SW 1271 (cell line): ENCODE measurements at regions not wholly inside any gene's neighbourhood (a gene's known extent, or its start where the extent isn't known, plus 50 kb on each side); places are given as distances from the start of the nearest gene placed in this dataset.
"Not testable (repeated sequence)": the region's sequence is repeated elsewhere in the genome, so short reads cannot be mapped to it uniquely, and the experiment has no call there.

Experiments used
- DNase-seq, 2 experiments: peaks; one replicate each; lab custom pipeline; 2025; lab: John Stamatoyannopoulos, UW

DNA sequence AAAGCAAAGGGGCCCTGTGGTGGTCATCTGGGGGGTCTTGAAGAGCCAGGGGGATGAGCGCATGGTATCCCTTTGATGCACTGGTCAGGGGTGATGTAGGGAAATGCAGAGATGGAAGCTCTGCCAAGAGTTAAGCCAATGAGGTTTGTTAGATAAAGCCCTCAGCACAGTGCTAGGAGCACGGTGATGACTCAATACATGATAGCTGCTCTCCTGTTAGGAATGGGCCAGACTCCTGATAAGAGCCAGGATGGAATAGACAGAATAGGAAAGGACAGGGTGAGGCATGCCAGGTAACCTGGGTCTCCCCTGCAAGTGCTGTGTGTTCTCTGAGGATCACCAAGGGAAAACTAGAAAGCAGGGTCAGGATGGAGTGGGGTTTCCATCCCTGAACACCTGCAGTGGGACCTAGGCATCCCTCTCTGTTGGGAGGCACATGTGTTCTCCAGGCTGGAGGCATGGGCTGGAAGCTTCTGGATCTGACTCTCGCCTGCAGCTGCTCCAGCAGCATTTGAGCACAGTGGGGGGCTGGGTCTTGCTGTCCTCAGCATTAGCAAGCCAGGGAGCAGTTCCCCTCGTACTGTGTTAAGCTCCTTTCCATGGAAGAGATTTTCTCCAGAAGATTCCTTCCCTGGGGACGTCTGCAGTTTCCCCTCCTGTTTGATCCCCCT lies 71.8 kb upstream of the TIAM2 start:
- DNase-seq: no peak

DNA sequence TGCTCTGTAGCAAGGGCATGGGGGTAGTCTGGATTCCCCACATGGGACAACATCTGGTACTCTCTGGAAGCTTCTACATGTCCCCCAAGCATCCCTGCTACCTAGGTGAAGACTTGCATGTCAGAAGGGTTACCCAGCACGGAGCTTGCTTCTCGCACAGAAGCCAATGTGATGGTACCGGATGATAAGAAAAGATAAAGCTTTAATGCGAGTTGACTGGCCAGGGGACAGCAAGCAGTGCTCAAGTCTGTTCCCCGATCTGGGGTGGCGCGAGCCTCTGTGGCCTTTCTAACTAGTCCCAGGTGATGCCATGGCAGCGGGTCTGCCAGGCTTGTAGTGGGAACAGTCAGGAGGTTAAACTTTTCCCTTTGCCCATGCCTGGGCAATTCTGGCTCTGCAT lies 70.0 kb upstream of the TIAM2 start:
- DNase-seq: no peak

DNA sequence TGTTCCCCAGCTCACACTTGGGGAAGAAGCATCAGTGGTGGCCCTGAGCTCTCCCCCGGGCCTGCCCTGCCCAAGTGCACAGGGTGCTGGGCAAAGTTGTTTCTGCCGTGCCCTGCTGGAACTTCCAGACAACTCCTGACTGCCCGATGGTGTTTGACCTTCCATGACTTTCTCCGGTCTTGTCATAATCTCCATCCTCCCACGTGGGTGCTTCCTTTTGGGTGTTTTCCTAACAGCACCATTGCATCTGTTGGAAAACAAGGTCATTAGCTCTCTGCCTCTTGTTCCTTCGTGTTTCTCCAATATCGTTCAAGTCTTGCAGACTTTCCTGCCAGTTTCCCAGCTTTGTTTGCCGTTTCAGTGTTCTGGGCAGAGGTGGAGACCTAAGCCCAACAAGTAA lies 68.7 kb upstream of the TIAM2 start:
- no peak for DNase-seq

DNA sequence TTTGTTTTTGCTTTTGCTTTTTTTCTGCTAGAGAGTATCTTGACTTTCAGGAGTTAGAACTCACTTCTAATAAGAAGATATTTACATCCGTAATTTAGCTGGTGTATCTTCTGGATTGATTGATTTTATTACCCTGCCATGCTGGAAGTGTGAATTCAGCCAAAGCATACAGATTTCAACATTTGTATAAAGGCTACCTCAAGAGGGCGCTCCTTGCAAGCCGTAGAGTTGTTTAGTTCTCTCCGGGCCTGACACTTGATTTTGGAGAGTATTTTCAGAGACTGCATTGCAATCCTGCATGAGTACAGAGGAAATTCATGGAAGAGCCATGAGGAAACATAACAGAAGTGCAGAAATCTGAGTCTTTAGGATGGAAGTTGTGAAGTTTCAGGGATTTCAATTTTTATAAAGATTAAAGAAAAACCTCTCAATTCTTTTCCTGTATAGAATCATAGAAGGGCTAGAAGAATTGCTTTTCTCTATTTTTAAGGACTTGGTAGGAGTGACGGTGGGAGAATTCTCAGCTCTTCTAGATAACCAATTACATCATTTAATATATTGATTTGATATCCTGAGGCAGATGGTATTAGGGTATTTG lies 66.7 kb upstream of the TIAM2 start:
- peak in 1 of 2 experiments; percentile 56 for DNase-seq

DNA sequence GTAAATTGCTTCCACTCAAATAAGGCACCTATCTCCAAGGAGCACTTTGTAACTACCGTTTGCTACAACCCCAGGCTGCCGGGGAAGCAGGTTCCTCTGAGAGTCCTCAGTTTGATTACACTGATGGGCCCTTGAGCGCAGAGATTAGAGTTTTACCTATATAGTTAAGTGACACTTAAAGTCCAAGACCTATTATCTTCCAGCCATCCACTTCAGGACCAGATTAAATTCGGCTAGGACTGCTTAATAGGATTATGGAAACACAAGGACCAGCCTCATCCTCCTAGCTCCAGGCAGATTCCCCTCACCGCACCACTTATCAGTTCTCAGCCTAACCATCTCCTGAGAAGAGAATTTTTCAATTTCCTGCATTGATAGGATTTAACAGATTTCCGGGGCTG lies 64.7 kb upstream of the TIAM2 start:
- no peak for DNase-seq

DNA sequence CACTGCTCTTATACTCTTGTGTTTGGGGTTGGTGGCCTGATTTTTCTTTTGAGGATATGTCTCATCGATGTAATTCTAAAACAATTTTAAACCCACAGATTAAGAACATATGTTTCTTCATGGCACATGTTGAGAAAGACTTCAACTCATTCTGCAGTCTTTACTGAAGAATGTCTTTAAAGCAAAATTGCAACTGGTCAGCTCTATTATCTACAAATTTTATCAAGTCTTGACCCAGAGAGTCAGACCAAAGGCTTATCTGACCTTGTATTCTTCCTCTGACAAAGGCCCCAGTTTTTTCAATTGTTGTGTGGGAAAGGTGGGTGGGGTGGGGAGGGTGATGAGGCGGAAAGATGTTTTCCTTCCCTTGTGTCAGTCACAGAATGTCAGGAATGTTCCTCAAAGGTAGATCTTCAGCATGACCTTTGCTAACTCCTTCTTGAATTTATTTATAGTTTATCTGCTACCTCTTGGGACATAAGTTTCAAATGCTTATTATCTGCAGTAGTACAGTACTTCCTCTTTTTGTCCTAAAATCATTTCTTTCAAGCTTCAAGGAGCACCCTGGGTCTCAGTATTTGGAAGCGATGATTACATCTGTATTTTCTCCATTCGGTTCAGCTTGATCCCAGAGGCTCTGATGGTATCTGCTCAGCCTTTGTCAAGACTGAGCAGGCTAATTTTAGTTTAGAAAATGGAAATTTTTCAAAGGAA lies 63.2 kb upstream of the TIAM2 start:
- no peak for DNase-seq

DNA sequence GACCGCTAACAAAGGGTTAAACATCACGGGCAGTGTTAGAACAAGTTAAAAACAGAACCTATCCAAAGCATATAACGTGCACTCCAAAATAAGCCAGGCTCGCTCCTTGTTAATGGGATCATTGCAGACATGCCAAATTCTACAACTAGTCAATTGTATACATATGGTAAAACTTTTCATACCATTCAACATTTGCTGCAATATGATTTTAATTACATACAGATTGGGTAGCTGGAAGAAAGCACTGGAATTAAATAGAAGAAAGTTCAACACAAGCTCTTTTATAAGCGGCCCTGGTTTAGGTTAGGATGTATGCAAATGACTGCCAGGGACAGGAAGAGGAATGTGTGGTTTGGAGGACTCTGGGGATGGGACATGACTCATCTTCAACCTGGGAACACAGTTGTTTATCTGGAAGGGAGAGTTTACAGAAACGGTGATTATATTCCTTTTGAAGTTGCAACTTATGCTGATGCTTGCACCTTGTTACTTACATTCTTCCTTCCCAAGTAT lies 62.5 kb upstream of the TIAM2 start:
- peak in 1 of 2 experiments; percentile 30 for DNase-seq

DNA sequence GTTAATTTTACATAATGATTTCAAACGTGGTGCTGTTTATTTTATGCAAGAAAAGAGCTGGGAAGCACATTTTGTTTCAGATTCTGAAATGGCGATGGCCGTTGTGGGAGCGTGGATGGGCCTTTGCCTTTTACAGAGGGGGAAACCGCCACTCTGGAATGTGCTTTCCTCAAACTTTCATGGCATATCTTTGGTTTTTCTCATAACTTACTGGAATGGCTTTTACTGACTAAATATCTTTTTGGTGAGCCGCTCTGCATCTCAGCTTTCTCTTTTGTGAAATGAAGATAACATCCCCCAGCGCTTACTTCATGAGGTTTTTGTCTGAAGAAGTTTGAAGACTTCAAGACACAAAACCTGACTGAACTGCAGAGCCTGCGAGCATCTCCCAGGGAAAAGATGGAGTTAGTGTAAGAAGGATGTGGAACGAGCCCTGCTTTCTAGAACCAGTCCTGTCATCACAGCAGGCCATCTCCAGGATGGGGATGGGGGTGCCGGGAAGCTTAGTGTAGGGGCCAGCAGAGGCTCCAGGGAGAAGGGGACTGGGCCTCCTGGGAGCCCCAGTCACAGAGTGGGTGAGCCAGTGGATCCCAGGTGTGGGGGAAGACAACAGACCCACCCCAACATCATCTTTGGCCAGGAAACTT lies 61.8 kb upstream of the TIAM2 start:
- DNase-seq: no peak

DNA sequence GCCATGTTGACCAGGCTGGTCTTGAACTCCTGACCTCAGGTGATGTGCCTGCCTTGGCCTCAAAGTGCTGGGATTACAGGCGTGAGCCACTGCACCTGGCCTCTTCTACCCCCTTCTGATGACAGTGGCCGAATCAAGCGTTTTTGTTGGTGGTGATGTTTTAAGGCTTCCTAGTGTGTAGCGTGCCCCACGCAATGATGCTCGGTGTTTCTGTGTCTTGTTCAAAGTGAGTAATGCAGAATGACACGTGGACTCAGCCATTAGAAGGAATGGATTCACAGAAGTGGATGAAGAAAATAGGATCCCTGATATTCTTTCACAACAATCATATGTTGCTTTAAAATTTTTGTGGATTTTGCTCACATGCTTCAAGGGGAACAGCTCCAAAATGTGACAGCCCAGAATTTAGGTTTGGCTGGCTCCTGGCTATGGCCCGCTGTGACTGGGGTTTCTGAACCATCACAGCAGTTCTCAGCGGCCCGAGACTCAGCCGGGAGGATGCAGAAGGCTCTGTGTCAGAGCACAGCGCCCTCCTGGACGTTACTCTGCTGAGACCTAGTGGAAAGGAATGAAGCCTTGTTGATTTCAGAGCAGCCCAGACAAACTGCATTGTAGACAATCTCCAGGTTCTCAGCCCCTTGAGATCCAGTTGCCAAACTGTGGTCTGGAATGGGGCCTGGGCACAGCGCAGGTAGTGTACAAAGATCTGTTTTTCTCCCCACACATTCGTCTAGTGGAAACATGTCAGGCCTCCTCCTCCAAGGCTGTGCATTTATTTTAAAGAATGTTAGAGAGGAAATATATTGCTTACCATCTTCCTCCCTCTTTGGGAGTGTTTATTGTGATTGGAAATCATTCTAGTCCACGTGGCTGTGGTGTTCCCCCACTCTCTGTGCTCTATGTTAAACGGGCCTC lies 57.6 kb upstream of the TIAM2 start:
- no peak for DNase-seq

DNA sequence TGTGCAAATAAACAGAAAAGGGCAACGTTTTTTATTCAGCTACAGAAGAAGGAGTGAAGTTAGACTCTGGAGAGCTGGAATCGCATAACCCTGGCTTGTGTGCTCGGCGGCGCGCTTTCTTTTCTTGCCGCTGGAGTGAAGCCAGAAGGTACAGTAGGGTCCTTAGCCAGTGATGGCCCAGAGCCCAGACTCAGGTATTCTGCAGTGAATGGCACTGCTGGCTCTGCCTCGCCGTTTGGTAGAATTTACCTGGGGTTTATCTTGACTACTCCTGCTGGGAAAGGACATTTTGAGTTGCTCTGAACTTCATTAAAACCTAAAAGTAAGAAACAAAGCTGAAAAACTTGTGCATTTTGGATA lies 56.9 kb upstream of the TIAM2 start:
- no peak for DNase-seq

DNA sequence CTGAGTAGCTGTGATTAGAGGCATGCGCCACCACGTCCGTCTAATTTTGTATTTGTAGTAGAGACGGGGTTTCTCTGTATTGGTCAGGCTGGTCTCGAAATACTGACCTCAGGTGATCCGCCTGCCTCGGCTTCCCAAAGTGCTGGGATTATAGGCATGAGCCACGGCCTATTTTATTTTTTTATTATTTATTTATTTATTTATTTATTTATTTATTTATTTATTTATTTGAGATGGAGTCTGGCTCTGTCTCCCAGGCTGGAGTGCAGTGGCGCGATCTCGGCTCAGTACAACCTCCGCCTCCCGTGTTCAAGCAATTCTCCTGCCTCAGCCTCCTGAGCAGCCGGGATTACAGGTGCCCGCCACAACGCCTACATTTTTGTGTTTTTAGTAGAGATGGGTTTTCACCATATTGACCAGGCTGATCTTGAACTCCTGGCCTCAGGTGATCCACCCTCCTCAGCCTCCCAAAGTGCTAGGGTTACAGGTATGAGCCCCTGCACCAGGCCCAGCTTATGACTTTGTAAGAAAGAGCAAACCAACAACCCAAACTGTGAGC lies 56.3 kb upstream of the TIAM2 start:
- DNase-seq: not testable (repeated sequence)

DNA sequence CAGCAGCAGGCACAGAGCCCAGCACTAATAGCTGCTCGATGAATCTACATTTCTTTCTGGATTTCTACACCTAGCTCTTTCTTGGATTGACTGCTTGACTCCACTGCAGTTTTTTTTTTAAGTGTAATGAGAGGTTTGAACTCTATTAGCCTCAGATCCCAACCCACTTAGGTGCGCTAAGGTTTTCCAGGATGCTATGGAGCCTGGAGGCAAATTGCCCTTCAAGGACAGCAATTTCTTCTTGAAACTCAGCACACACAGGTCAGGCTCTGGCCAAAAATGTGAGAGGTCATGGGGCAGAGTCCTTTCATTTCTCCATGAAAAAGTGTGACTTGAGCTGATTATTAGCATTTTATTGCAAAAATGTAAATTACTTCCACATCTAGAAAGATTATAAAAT lies 52.3 kb upstream of the TIAM2 start:
- DNase-seq: no peak

DNA sequence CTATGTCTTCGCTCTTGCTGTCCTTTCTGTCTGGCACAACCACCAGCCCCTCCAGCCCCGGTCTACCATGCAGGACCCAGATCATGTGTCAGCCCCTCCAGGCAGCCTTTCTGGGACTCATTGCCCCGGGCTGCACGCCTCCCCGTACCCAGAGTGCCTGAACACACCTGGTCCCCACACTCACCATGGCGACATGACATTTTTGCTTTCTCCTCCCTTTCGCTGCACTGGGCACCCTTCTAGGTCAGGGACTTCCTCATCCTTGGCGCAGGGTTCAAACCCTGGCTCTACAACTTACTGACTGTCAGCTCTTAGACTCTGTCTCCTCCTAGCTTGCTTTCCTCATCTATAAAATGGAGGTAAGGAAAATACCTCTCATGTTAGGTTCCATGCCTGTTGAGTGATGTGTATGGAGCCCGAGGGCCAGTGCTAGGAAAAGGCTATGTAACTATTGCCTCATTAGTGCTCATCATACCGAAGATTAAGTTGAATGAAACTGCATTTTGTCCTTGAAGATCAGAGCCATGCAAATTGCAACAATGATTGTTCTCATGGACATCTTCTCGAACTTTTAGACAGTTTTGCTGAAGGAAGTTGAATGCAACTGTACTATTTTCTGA lies 49.7 kb upstream of the TIAM2 start:
- no peak for DNase-seq
